Liver (tissue), 8 donors: ENCODE measurements at regions not wholly inside any gene's neighbourhood (a gene's known extent, or its start where the extent isn't known, plus 50 kb on each side); places are given as distances from the start of the nearest gene placed in this dataset.

Source experiments
- DNase-seq: peaks from one replicate; pipeline ENCODE4 v3.0.0-alpha.2; 2017; ENCODE audit warnings: low spot score
- H3K27ac ChIP-seq, 2 donors: one replicate each; pipeline ENCODE4 v1.7.0; 2013; ENCODE audit warnings: inconsistent platforms in 2 of 2, low read length in 2 of 2, control low read depth in 1 of 2, low read depth in 1 of 2, mild to moderate bottlenecking in 1 of 2
- H3K27me3 ChIP-seq, 4 donors: one replicate each; pipeline versions ENCODE4 v1.6.1 to v1.7.0; 2013; ENCODE audit warnings: low read length in 3 of 4, inconsistent platforms in 1 of 4, mild to moderate bottlenecking in 1 of 4, moderate library complexity in 1 of 4; ENCODE audit not compliant: control insufficient read depth in 4 of 4, insufficient read depth in 4 of 4
- H3K36me3 ChIP-seq, 4 donors: one replicate each; pipeline versions ENCODE4 v1.6.1 to v1.7.0; 2013; ENCODE audit warnings: low read length in 3 of 4, mild to moderate bottlenecking in 3 of 4, low read depth in 1 of 4, moderate library complexity in 1 of 4; ENCODE audit not compliant: control insufficient read depth in 4 of 4, insufficient read depth in 3 of 4
- H3K4me1 ChIP-seq, 4 donors: one replicate each; pipeline versions ENCODE4 v1.6.1 to v1.7.0; 2013; ENCODE audit warnings: low read length in 3 of 4, mild to moderate bottlenecking in 3 of 4, moderate library complexity in 1 of 4; ENCODE audit not compliant: control insufficient read depth in 4 of 4, insufficient read depth in 4 of 4
- H3K4me3 ChIP-seq, 3 donors: one replicate each; pipeline versions ENCODE4 v1.6.1 to v1.7.0; 2013; ENCODE audit warnings: low read length in 3 of 3, control low read depth in 1 of 3, low read depth in 1 of 3, mild to moderate bottlenecking in 1 of 3
- H3K9ac ChIP-seq, 2 donors: one replicate each; pipeline ENCODE4 v1.7.0; 2013; ENCODE audit warnings: low read length in 2 of 2, mild to moderate bottlenecking in 2 of 2, moderate library complexity in 2 of 2, control low read depth in 1 of 2, low read depth in 1 of 2
- H3K9me3 ChIP-seq, 4 donors: one replicate each; pipeline versions ENCODE4 v1.6.1 to v1.7.0; 2013; ENCODE audit warnings: low read length in 3 of 4; ENCODE audit not compliant: control insufficient read depth in 4 of 4
- ATF3 ChIP-seq: IDR thresholded peaks from 2 replicates; pipeline ENCODE4 v1.6.1; 2016; ENCODE audit warnings: antibody characterized with exemption
- CTCF ChIP-seq: fragments of 150-350 bp; IDR thresholded peaks from 2 replicates; pipeline ENCODE4 v1.5.1; 2017; ENCODE audit warnings: improper control_type of control experiment, low read depth, low read length; ENCODE audit not compliant: missing input control
- EGR1 ChIP-seq, 2 donors: IDR thresholded peaks; 2 replicates each; pipeline ENCODE4 v1.6.1; 2016 to 2018; ENCODE audit warnings: antibody characterized with exemption in 2 of 2, low read depth in 2 of 2
- FOXA1 ChIP-seq: IDR thresholded peaks from 2 replicates; pipeline ENCODE4 v1.6.1; 2016; ENCODE audit warnings: antibody characterized with exemption
- FOXA2 ChIP-seq: IDR thresholded peaks from 2 replicates; pipeline ENCODE4 v1.6.1; 2016; ENCODE audit warnings: antibody characterized with exemption
- GABPA ChIP-seq, 2 donors: IDR thresholded peaks in 1 of 2; conservative IDR thresholded peaks in 1 of 2; 2 replicates each; pipeline ENCODE4 v1.6.1; 2016; ENCODE audit warnings: antibody characterized with exemption in 2 of 2, mild to moderate bottlenecking in 1 of 2, moderate library complexity in 1 of 2
- HNF4A ChIP-seq, 2 donors: conservative IDR thresholded peaks; 2 replicates each; pipeline ENCODE4 v1.6.1; 2016; ENCODE audit warnings: antibody characterized with exemption in 2 of 2, mild to moderate bottlenecking in 2 of 2
- HNF4G ChIP-seq: IDR thresholded peaks from 2 replicates; pipeline ENCODE4 v1.6.1; 2016; ENCODE audit warnings: antibody characterized with exemption
- JUND ChIP-seq, 2 donors: IDR thresholded peaks; 2 replicates each; pipeline ENCODE4 v1.6.1; 2016; ENCODE audit warnings: antibody characterized with exemption in 2 of 2
- MAX ChIP-seq: IDR thresholded peaks from 2 replicates; pipeline ENCODE4 v1.6.1; 2016; ENCODE audit warnings: antibody characterized with exemption
- NR2F2 ChIP-seq: IDR thresholded peaks from 2 replicates; pipeline ENCODE4 v1.6.1; 2016; ENCODE audit warnings: antibody characterized with exemption
- RAD21 ChIP-seq, 2 donors: IDR thresholded peaks; 2 replicates each; pipeline ENCODE4 v1.6.1; 2016; ENCODE audit warnings: antibody characterized with exemption in 2 of 2, mild to moderate bottlenecking in 2 of 2
- REST ChIP-seq: IDR thresholded peaks from 2 replicates; pipeline ENCODE4 v1.6.1; 2016; ENCODE audit warnings: antibody characterized with exemption, mild to moderate bottlenecking
- SP1 ChIP-seq: IDR thresholded peaks from 2 replicates; pipeline ENCODE4 v1.6.1; 2018; ENCODE audit warnings: antibody characterized with exemption, mild to moderate bottlenecking
- TAF1 ChIP-seq: conservative IDR thresholded peaks from 2 replicates; pipeline ENCODE4 v1.6.1; 2016; ENCODE audit warnings: antibody characterized with exemption, mild to moderate bottlenecking
- ZBTB33 ChIP-seq: IDR thresholded peaks from 2 replicates; pipeline ENCODE4 v1.6.1; 2016; ENCODE audit warnings: antibody characterized with exemption
- WGBS: extraction: QIAGEN DNeasy Blood & Tissue Kit; methylation state at CpG from one replicate; pipeline ENCODE4 v1.1.7; 2013; 5-methylcytosine and 5-hydroxymethylcytosine counted together
- donor health status: healthy.
- donor health status: healthy.
- donor health status: healthy.
- donor health status: healthy.
- donor health status: healthy.

GRCh38 chr18:76205906-76206305, 289.1 kb downstream of the ZNF516 start:
- no peak for DNase-seq
- Histone ChIP-seq H3K4me3 (no peak overlapping the region), H3K9me3 (no peaks in the 10 kb centered on the region), H3K27ac (no peak overlapping the region), H3K27me3 (peaks cover 0 to 5% (median 0%) of the 10 kb centered on the region in 4 donors), H3K4me1 (no peaks in the 10 kb centered on the region), H3K9ac (no peak overlapping the region), H3K36me3 (no peaks in the 10 kb centered on the region)
- TF ChIP-seq TAF1, result no peak
- TF ChIP-seq ATF3, result no peak
- TF ChIP-seq CTCF, result no peak
- no peak for TF ChIP-seq FOXA2
- no peak for TF ChIP-seq GABPA (IDR thresholded peaks at IDR 0.05 in 1 of 2, conservative IDR thresholded peaks at IDR 0.05 in 1 of 2)
- no peak for TF ChIP-seq SP1
- TF ChIP-seq REST, result no peak
- TF ChIP-seq JUND (IDR thresholded peaks at IDR 0.05), result no peak
- TF ChIP-seq EGR1 (IDR thresholded peaks at IDR 0.05; ENCODE audit: low read depth in 2 of 2), result no peak
- TF ChIP-seq RAD21 (IDR thresholded peaks at IDR 0.05), result no peak
- TF ChIP-seq HNF4G, result no peak
- WGBS, result 81% methylated on average over 7 of the region's 7 CpGs

- Histone ChIP-seq H3K27ac (no peak overlapping the region), H3K4me1 (no peaks in the 10 kb centered on the region), H3K27me3 (peaks cover 0 to 4% (median 0%) of the 10 kb centered on the region in 4 donors), H3K36me3 (no peaks in the 10 kb centered on the region), H3K9ac (no peak overlapping the region), H3K4me3 (no peak overlapping the region), H3K9me3 (no peaks in the 10 kb centered on the region)
- TF ChIP-seq ZBTB33 (no peak), REST (no peak), FOXA1 (no peak), HNF4A (conservative IDR thresholded peaks at IDR 0.05) (no peak), SP1 (no peak), ATF3 (no peak), NR2F2 (no peak), MAX (no peak), EGR1 (IDR thresholded peaks at IDR 0.05; ENCODE audit: low read depth in 2 of 2) (no peak), JUND (IDR thresholded peaks at IDR 0.05) (no peak)
- DNase-seq, result no peak
- whole genome bisulfite sequencing, result 59% methylated on average over 6 of the region's 6 CpGs
Observed at GRCh38 chr18:76203552-76203951, 291.5 kb downstream of the ZNF516 start.
